ENCODE measurements at regions not wholly inside any gene's neighbourhood (a gene's known extent, or its start where the extent isn't known, plus 50 kb on each side); places are given as distances from the start of the nearest gene placed in this dataset.
A peak's percentile ranks its signal among the peaks of the same experiment; 100 is the strongest.

GRCh38 chr6:21299216-21299615, 294.3 kb upstream of the SOX4 start:
- no peaks in the 10 kb centered on the region for H3K27me3 ChIP-seq (replicated peaks)
- no peak for DNase-seq
- TF ChIP-seq CTCF (IDR thresholded peaks at IDR 0.05; ENCODE audit: low read depth, low read length, missing control alignments), result no peak
- no peak overlapping the region for H3K27ac ChIP-seq
- in situ Hi-C loops (cut with HindIII; ENCODE audit: low pct_ligation_motif_present, low sequenced_read_pairs), result no loop called here
- H3K36me3 ChIP-seq (replicated peaks), result no peaks in the 10 kb centered on the region
- H3K4me3 ChIP-seq (ENCODE audit: low read depth, low read length), result no peak overlapping the region

- Histone ChIP-seq H3K36me3 (replicated peaks) (no peaks in the 10 kb centered on the region), H3K27me3 (replicated peaks) (no peaks in the 10 kb centered on the region), H3K27ac (no peak overlapping the region), H3K4me3 (ENCODE audit: low read depth, low read length) (no peak overlapping the region)
- in situ Hi-C loops (cut with HindIII; ENCODE audit: low pct_ligation_motif_present, low sequenced_read_pairs), result no loop called here
- TF ChIP-seq CTCF (IDR thresholded peaks at IDR 0.05; ENCODE audit: low read depth, low read length, missing control alignments), result no peak
- no peak for DNase-seq
Observed at GRCh38 chr6:21300439-21300838, 293.1 kb upstream of the SOX4 start.

- Histone ChIP-seq H3K36me3 (replicated peaks) (no peaks in the 10 kb centered on the region), H3K27me3 (replicated peaks) (no peaks in the 10 kb centered on the region), H3K27ac (no peak overlapping the region), H3K4me3 (ENCODE audit: low read depth, low read length) (no peak overlapping the region)
- TF ChIP-seq CTCF (IDR thresholded peaks at IDR 0.05; ENCODE audit: low read depth, low read length, missing control alignments), result peak; percentile 16
- no peak for DNase-seq
- in situ Hi-C loops (cut with HindIII; ENCODE audit: low pct_ligation_motif_present, low sequenced_read_pairs), result no loop called here
Observed at GRCh38 chr6:21305893-21306332, 287.6 kb upstream of the SOX4 start.

- no peak for DNase-seq
- Histone ChIP-seq H3K27me3 (replicated peaks) (no peaks in the 10 kb centered on the region), H3K4me3 (ENCODE audit: low read depth, low read length) (no peak overlapping the region), H3K36me3 (replicated peaks) (no peaks in the 10 kb centered on the region), H3K27ac (no peak overlapping the region)
- in situ Hi-C loops (cut with HindIII; ENCODE audit: low pct_ligation_motif_present, low sequenced_read_pairs), result no loop called here
- TF ChIP-seq CTCF (IDR thresholded peaks at IDR 0.05; ENCODE audit: low read depth, low read length, missing control alignments), result no peak
Observed at GRCh38 chr6:21306546-21306945, 287.0 kb upstream of the SOX4 start.

GRCh38 chr6:21309807-21310221, 283.7 kb upstream of the SOX4 start:
- H3K27ac ChIP-seq, result no peak overlapping the region
- peak overlapping the region; percentile 44 for H3K4me3 ChIP-seq (ENCODE audit: low read depth, low read length)
- H3K27me3 ChIP-seq (replicated peaks), result no peaks in the 10 kb centered on the region
- in situ Hi-C loops (cut with HindIII; ENCODE audit: low pct_ligation_motif_present, low sequenced_read_pairs), result no loop called here
- no peaks in the 10 kb centered on the region for H3K36me3 ChIP-seq (replicated peaks)
- no peak for DNase-seq
- no peak for TF ChIP-seq CTCF (IDR thresholded peaks at IDR 0.05; ENCODE audit: low read depth, low read length, missing control alignments)

GRCh38 chr6:21310568-21311140, 282.9 kb upstream of the SOX4 start:
- no peak overlapping the region for H3K27ac ChIP-seq
- no peaks in the 10 kb centered on the region for H3K36me3 ChIP-seq (replicated peaks)
- TF ChIP-seq CTCF (IDR thresholded peaks at IDR 0.05; ENCODE audit: low read depth, low read length, missing control alignments), result no peak
- no peak overlapping the region for H3K4me3 ChIP-seq (ENCODE audit: low read depth, low read length)
- H3K27me3 ChIP-seq (replicated peaks), result no peaks in the 10 kb centered on the region
- no peak for DNase-seq
- in situ Hi-C loops (cut with HindIII; ENCODE audit: low pct_ligation_motif_present, low sequenced_read_pairs), result no loop called here

Measured in brain microvascular endothelial cell (primary cell).